ENCODE measurements at regions not wholly inside any gene's neighbourhood (a gene's known extent, or its start where the extent isn't known, plus 50 kb on each side); places are given as distances from the start of the nearest gene placed in this dataset.

GRCh38 chr20:17884307-17885003 lies 84.1 kb downstream of the SNX5 start:
- TF ChIP-seq, protein P1, sequence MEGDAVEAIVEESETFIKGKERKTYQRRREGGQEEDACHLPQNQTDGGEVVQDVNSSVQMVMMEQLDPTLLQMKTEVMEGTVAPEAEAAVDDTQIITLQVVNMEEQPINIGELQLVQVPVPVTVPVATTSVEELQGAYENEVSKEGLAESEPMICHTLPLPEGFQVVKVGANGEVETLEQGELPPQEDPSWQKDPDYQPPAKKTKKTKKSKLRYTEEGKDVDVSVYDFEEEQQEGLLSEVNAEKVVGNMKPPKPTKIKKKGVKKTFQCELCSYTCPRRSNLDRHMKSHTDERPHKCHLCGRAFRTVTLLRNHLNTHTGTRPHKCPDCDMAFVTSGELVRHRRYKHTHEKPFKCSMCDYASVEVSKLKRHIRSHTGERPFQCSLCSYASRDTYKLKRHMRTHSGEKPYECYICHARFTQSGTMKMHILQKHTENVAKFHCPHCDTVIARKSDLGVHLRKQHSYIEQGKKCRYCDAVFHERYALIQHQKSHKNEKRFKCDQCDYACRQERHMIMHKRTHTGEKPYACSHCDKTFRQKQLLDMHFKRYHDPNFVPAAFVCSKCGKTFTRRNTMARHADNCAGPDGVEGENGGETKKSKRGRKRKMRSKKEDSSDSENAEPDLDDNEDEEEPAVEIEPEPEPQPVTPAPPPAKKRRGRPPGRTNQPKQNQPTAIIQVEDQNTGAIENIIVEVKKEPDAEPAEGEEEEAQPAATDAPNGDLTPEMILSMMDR (IDR thresholded peaks at IDR 0.05; ENCODE audit: low read depth, low read length) = no peak
- no peak overlapping the region for H3K4me3 ChIP-seq (ENCODE audit: low read depth, low read length)

GRCh38 chr20:17883592-17884306 lies 84.8 kb downstream of the SNX5 start:
- TF ChIP-seq, protein P1 (IDR thresholded peaks at IDR 0.05; ENCODE audit: low read depth, low read length) = no peak; the same call in 1 of the 2 replicates
- H3K4me3 ChIP-seq (ENCODE audit: low read depth, low read length) = no peak overlapping the region

DNA sequence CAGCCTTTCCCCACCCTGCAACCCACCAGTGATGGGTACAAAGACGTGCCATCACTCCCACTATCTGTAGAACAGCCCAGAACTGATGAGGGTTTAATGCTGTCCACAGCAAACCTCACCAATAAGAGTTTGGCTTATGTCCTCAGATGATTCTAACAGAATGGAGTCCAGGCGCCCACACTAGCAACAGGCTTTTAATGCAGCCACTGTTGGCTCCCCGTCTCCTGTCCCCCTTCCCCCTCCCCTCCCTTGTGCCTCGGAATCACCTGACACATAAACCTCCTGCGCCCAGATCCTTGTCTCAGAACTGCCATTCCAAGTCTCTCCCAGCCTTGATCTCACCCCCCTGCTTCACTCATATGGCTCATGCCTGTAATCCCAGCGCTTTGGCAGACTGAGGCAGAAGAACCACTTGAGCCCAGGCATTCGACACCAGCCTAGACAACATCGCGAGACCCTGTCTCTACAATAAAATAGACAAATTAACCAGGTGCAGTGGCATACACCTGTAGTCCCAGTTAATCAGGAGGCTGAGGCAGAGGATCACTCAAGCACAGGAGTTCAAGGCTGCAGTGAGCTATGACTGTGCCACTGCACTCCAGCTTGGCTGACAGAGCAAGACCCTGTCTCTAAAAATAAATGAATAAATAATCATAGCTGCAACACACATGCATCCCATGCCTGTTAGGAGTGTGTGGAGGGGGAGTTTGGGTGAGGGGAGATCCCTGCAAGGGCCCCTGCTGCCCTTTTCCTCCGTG lies 85.6 kb downstream of the SNX5 start:
- no peak overlapping the region for H3K4me3 ChIP-seq (ENCODE audit: low read depth, low read length)
- TF ChIP-seq, protein P1 (IDR thresholded peaks at IDR 0.05; ENCODE audit: low read depth, low read length) = no peak

DNA sequence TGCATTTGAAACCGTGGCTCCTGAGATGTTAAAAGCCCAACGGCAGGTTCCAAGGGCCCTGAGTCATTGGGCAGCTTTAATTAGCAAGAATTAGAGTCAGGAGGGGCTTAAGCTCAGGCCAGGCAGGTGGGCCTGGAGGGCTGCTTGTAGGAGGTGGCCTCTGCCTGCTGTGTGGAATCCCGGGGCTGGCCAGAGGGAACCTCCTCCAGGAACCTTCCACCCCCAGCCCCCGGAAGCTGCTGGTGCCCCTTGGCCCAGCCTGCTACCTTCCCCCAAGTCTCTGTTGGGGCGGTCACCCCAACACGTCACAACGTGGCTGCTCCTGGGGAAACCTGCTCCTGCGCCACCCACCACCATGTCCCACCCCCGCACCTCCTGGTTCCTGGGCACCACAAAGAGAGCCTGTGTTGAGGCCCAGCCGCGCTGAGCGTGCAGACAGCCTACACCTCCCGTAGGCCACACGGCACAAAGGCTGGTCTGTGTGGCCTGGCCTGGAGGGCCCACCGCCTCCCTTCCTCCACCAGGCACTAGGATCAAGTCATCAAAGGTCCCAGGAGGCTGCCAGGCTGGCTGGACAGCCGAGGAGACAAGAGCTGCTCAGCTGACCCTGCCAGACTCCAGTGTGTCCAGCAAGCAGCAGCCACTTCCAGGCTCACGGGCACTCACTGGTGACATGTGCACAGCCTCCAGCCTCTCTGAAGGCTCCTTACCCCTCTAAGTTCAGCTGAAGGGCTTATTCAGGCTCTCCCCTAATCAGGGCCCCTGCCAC lies 86.3 kb downstream of the SNX5 start:
- TF ChIP-seq, protein P1 (IDR thresholded peaks at IDR 0.05; ENCODE audit: low read depth, low read length) = no peak
- H3K4me3 ChIP-seq (ENCODE audit: low read depth, low read length) = no peak overlapping the region

- H3K4me3 ChIP-seq (ENCODE audit: low read depth, low read length) = no peak overlapping the region
- TF ChIP-seq, protein P1 (IDR thresholded peaks at IDR 0.05; ENCODE audit: low read depth, low read length) = no peak
Measured at GRCh38 chr20:17881741-17882064, 86.9 kb downstream of the SNX5 start.

DNA sequence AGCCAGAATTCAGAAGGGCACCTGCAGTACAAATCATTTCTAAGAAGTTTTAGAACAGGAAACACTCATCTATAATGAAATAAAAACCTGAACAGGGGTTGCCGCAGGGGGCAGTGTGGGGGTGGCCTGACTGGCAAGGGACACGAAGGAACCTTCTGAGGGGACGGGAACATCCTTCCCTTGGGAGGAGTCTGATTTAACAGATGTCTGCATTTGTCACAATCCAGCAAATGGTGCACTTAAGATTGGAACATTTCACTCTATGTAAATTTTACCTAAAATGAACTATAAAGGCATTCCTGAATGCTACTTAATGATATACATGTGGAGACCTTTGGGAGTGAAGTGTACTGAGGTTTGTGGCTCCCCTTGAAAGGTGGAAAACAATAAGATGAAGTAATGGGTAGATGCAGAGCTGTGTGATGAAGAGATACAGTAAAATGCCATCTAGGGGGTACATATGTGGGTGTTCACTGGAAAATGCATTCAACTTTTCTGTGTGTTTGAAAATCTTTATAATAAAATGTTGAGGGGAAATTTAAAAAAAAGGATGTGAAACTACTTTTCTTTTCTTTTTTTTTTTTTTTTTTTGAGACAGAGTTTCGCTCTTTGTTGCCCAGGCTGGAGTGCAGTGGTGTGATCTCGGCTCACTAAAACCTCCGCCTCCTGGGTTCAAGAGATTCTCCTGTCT lies 89.5 kb downstream of the SNX5 start:
- TF ChIP-seq, protein P1 (IDR thresholded peaks at IDR 0.05; ENCODE audit: low read depth, low read length) = no peak
- no peak overlapping the region for H3K4me3 ChIP-seq (ENCODE audit: low read depth, low read length)
